Esophagus squamous epithelium (tissue), 5 donors: ENCODE measurements at regions not wholly inside any gene's neighbourhood (a gene's known extent, or its start where the extent isn't known, plus 50 kb on each side); places are given as distances from the start of the nearest gene placed in this dataset.

Experiments used
- DNase-seq: peaks from one replicate; lab custom pipeline; 2025; lab: John Stamatoyannopoulos, UW
- H3K27ac ChIP-seq, 4 donors: fragments of 200-600 bp; sonication (generic); one replicate each; pipeline ENCODE4 v1.5.1; 2016 to 2019; ENCODE audit warnings: mild to moderate bottlenecking in 1 of 4
- H3K27me3 ChIP-seq, 4 donors: fragments of 200-600 bp; sonication (generic); 1 replicate in 3 of 4; 2 replicates in 1 of 4; pipeline versions ENCODE4 v1.5.1 to v1.6.0; 2017 to 2021; ENCODE audit warnings: antibody characterized with exemption in 1 of 4
- H3K36me3 ChIP-seq, 3 donors: fragments of 200-600 bp; sonication (generic); one replicate each; pipeline ENCODE4 v1.5.1; 2016 to 2019
- H3K4me1 ChIP-seq, 3 donors: fragments of 200-600 bp; sonication (generic); one replicate each; pipeline ENCODE4 v1.5.1; 2017 to 2019
- H3K4me3 ChIP-seq, 4 donors: fragments of 200-600 bp; sonication (generic); 1 replicate in 3 of 4; 2 replicates in 1 of 4; pipeline ENCODE4 v1.5.1; 2016 to 2019; ENCODE audit warnings: mild to moderate bottlenecking in 2 of 4, moderate library complexity in 1 of 4
- H3K9me3 ChIP-seq, 3 donors: fragments of 200-600 bp; sonication (generic); one replicate each; pipeline ENCODE4 v1.5.1; 2016 to 2019
- CTCF ChIP-seq, 6 experiments: fragments of 450-650 bp in 4 of 6; fragments of 200-600 bp in 2 of 6; sonication (generic) in 2 of 6; IDR thresholded peaks; one replicate each; pipeline ENCODE4 v1.5.1; 2016 to 2019; ENCODE audit warnings: antibody characterized with exemption in 6 of 6, mild to moderate bottlenecking in 4 of 6, moderate library complexity in 4 of 6
- POLR2A ChIP-seq, 4 donors: fragments of 450-650 bp; IDR thresholded peaks; one replicate each; pipeline ENCODE4 v1.6.1; 2017; ENCODE audit warnings: antibody characterized with exemption in 4 of 4, mild to moderate bottlenecking in 4 of 4, moderate library complexity in 3 of 4
- WGBS, 2 donors: methylation state at CpG; one replicate each; pipeline ENCODE4 v1.1.5; 2018; 5-methylcytosine and 5-hydroxymethylcytosine counted together
- intact Hi-C: fragments of 100-400 bp; cut with DNase I; formaldehyde crosslinking; loops from one replicate; pipeline ENCODE4 v1.15.0; 2022
- donor health status: DM: yes; HTN: yes; CAD: no.

DNA sequence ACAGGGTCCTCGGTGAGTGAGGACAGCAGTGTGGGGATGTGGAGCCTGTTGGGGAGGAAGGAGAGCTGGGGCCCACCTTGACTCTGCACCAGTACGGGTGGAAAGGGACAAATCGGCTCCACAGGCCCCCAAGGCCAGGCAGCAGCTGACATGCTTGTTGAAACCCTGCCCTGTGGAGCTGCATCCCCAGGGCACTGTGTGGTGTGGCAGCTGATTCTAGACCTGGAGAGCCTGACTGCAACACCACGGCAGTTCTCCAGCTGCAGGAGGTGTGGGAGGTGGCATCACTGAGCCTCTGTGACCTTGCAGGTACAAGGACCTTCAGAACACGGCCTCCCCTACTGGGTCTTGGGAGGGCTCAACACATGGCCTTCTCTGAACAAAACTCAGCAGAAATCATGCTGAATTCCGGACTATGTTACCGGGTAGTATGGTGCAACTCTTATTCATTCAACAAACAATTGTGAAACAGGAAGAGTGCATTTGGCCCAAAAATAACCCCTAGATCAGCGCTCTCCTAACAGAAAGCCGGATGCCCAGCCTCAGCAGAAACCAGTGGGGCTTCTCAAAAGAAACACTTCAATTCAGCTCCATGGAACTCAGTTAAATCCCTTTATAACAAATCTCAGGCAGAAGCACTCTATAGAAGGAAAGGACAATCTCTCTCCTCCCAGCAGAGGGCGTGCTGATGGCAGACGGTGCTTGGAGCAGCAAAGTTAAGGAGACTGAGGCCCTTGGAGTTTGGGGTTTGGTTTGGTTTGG lies 104.4 kb upstream of the SALL3 start:
- H3K4me3 ChIP-seq, result no peak overlapping the region
- peaks cover 0 to 13% (median 0%) of the 10 kb centered on the region in 4 donors for H3K27me3 ChIP-seq
- 45 to 55% methylated on average over 8 to 10 of the region's 11 CpGs for WGBS, 2 donors
- TF ChIP-seq POLR2A (IDR thresholded peaks at IDR 0.05), result no peak
- peak in 4 of 6 experiments; percentile 11 to 57 (median 29) for TF ChIP-seq CTCF (IDR thresholded peaks at IDR 0.05)
- DNase-seq, result no peak
- H3K36me3 ChIP-seq, result no peaks in the 10 kb centered on the region
- intact Hi-C loops, result no loop called here
- no peaks in the 10 kb centered on the region for H3K9me3 ChIP-seq
- H3K27ac ChIP-seq, result no peak overlapping the region
- H3K4me1 ChIP-seq, result no peaks in the 10 kb centered on the region

DNA sequence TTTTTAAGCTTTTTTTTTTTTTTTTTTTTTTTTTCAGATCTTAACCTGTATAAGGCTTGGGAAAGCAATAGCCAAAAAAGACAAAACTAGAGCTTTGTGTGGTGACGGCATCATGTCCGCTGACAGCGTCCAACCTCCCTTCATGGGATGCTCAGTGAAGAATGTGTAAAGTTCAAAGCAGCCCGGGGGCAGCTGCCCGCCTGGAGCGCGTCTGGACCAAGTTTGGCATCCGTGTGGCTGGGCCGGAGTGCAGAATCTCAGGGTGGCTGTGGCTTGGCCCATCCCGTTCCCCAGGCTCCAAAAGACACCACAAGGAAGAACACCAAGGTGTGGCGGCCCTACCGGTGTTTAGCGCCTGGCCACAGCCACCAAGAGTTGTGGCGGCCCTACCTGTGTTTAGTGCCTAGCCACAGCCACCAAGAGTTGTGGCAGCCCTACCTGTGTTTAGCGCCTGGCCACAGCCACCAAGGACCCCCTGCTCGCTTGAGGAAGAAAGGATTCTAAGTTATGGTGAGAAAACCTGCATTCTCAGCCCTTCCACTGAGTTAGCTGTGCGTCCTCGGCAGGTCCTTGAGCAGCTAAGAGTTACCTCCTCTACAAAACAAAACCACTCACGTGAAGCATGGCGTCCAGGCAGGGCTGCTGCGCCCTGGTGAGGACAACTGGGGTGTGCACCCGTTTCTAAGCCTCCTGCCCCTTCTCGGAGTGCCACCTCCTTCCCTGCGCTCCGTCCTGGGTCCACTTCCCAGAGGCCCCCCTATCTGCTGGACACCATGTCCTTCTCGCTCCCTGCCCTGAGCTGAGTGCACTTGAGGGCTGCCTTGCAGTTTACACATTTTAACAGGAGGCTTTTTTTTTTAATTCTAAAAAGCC lies 103.6 kb upstream of the SALL3 start:
- Histone ChIP-seq H3K4me3 (no peak overlapping the region), H3K36me3 (no peaks in the 10 kb centered on the region), H3K27ac (no peak overlapping the region), H3K4me1 (no peaks in the 10 kb centered on the region), H3K9me3 (no peaks in the 10 kb centered on the region), H3K27me3 (peaks cover 0 to 13% (median 0%) of the 10 kb centered on the region in 4 donors)
- DNase-seq, result no peak
- WGBS, 2 donors, result 89 to 90% methylated on average over 19 to 22 of the region's 26 CpGs
- TF ChIP-seq CTCF (IDR thresholded peaks at IDR 0.05) (no peak), POLR2A (IDR thresholded peaks at IDR 0.05) (no peak)
- intact Hi-C loops, result no loop called here

GRCh38 chr18:78876868-78877267 lies 102.8 kb upstream of the SALL3 start:
- no peaks in the 10 kb centered on the region for H3K4me1 ChIP-seq
- H3K9me3 ChIP-seq, result no peaks in the 10 kb centered on the region
- no peaks in the 10 kb centered on the region for H3K36me3 ChIP-seq
- intact Hi-C loops, result no loop called here
- H3K27ac ChIP-seq, result no peak overlapping the region
- TF ChIP-seq CTCF (IDR thresholded peaks at IDR 0.05) (no peak), POLR2A (IDR thresholded peaks at IDR 0.05) (no peak)
- H3K4me3 ChIP-seq, result no peak overlapping the region
- H3K27me3 ChIP-seq, result peaks cover 0 to 13% (median 0%) of the 10 kb centered on the region in 4 donors
- DNase-seq, result no peak
- 47 to 57% methylated on average over 8 of the region's 8 CpGs for WGBS, 2 donors

DNA sequence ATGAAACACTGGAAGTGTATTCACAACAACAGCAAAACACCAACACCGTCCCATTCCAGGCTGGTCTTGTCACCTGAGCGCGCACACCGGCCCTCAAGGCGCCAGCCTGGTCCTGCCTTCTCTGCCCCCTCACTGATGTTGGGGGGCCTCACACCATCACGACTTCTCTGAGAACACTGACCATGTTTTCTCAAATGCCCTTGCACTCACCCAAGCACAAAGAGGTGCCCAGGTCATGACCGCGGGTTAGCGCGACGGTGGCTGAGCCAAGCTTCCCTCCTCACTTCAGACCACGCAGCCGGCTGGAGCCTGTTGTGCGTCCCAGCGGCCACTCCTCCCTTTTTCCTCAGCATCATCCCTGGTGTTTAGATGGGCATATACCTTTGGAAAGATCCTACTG lies 101.3 kb upstream of the SALL3 start:
- 88 to 93% methylated on average over 14 of the region's 15 CpGs for WGBS, 2 donors
- peaks cover 0 to under 1% (median 0%) of the 10 kb centered on the region in 3 donors for H3K9me3 ChIP-seq
- intact Hi-C loops, result no loop called here
- H3K27me3 ChIP-seq, result peaks cover 0 to 13% (median 0%) of the 10 kb centered on the region in 4 donors
- TF ChIP-seq CTCF (IDR thresholded peaks at IDR 0.05) (no peak), POLR2A (IDR thresholded peaks at IDR 0.05) (no peak)
- no peak overlapping the region for H3K27ac ChIP-seq
- no peak for DNase-seq
- no peaks in the 10 kb centered on the region for H3K36me3 ChIP-seq
- no peak overlapping the region for H3K4me3 ChIP-seq
- no peaks in the 10 kb centered on the region for H3K4me1 ChIP-seq
